Neuronal stem cell (in vitro differentiated cells): ENCODE measurements at regions not wholly inside any gene's neighbourhood (a gene's known extent, or its start where the extent isn't known, plus 50 kb on each side); places are given as distances from the start of the nearest gene placed in this dataset.
A peak's percentile ranks its signal among the peaks of the same experiment; 100 is the strongest.

ENCODE experiments used
- DNase-seq: peaks from one replicate; pipeline ENCODE4 v3.0.0-alpha.2; 2013; ENCODE audit warnings: low spot score
- H2AFZ ChIP-seq: one replicate; pipeline ENCODE4 v1.6.1; 2013; ENCODE audit warnings: mild to moderate bottlenecking, low read length, inconsistent platforms
- H2AK5ac ChIP-seq: 2 replicates; pipeline ENCODE4 v1.6.1; 2013; ENCODE audit warnings: low read depth, mild to moderate bottlenecking, inconsistent platforms, low read length, moderate library complexity, mixed read lengths
- H2BK120ac ChIP-seq: 2 replicates; pipeline ENCODE4 v1.6.1; 2013; ENCODE audit warnings: low read depth, mild to moderate bottlenecking, inconsistent platforms, low read length, moderate library complexity, mixed read lengths
- H2BK12ac ChIP-seq: one replicate; pipeline ENCODE4 v1.6.1; 2013; ENCODE audit warnings: low read length, inconsistent platforms
- H2BK15ac ChIP-seq: 2 replicates; pipeline ENCODE4 v1.6.1; 2013; ENCODE audit warnings: mild to moderate bottlenecking, low read length, inconsistent platforms, mixed read lengths
- H2BK5ac ChIP-seq: one replicate; pipeline ENCODE4 v1.6.1; 2013; ENCODE audit warnings: inconsistent platforms, mild to moderate bottlenecking, low read length, moderate library complexity
- H3K14ac ChIP-seq: one replicate; pipeline ENCODE4 v1.6.1; 2013; ENCODE audit warnings: low read length, inconsistent platforms
- H3K18ac ChIP-seq: 2 replicates; pipeline ENCODE4 v1.6.1; 2013; ENCODE audit warnings: low read length, inconsistent platforms
- H3K23ac ChIP-seq: 2 replicates; pipeline ENCODE4 v1.6.1; 2013; ENCODE audit warnings: low read depth, mild to moderate bottlenecking, mixed read lengths, low read length, inconsistent platforms; ENCODE audit not compliant: poor library complexity
- H3K27ac ChIP-seq: replicated peaks from 3 replicates; pipeline ENCODE4 v1.5.1; 2013; ENCODE audit warnings: low read length, inconsistent platforms
- H3K27me3 ChIP-seq, 3 experiments: 2 replicates each; pipeline ENCODE4 v1.6.1; 2013; ENCODE audit warnings: low read length in 3 of 3, mild to moderate bottlenecking in 2 of 3, inconsistent platforms in 1 of 3, low read depth in 1 of 3, mixed read lengths in 1 of 3, moderate library complexity in 1 of 3; ENCODE audit not compliant: control insufficient read depth in 3 of 3, insufficient read depth in 3 of 3
- H3K36me3 ChIP-seq, 2 donors: replicated peaks in 1 of 2; 2 replicates each; pipeline ENCODE4 v1.6.1; 2013; ENCODE audit warnings: low read length in 2 of 2; ENCODE audit not compliant: control insufficient read depth in 2 of 2, insufficient read depth in 2 of 2
- H3K4ac ChIP-seq: 2 replicates; pipeline ENCODE4 v1.6.1; 2013; ENCODE audit warnings: inconsistent platforms, mild to moderate bottlenecking, low read length, moderate library complexity
- H3K4me1 ChIP-seq, 2 donors: 1 replicate in 1 of 2; 2 replicates in 1 of 2; pipeline ENCODE4 v1.6.1; 2013; ENCODE audit warnings: low read length in 2 of 2, low read depth in 1 of 2; ENCODE audit not compliant: control insufficient read depth in 2 of 2, insufficient read depth in 1 of 2
- H3K4me2 ChIP-seq: one replicate; pipeline ENCODE4 v1.6.1; 2013; ENCODE audit warnings: mild to moderate bottlenecking, low read length, inconsistent platforms; ENCODE audit not compliant: insufficient read depth, poor library complexity, severe bottlenecking
- H3K4me3 ChIP-seq, 2 donors: 2 replicates each; pipeline ENCODE4 v1.5.1; 2013; ENCODE audit warnings: low read length in 2 of 2, mild to moderate bottlenecking in 2 of 2, inconsistent platforms in 1 of 2, moderate library complexity in 1 of 2
- H3K79me1 ChIP-seq: one replicate; pipeline ENCODE4 v1.6.1; 2013; ENCODE audit warnings: low read depth, mild to moderate bottlenecking, inconsistent platforms, low read length, moderate library complexity
- H3K9ac ChIP-seq: one replicate; pipeline ENCODE4 v1.6.1; 2013; ENCODE audit warnings: mild to moderate bottlenecking, low read depth, low read length, inconsistent platforms; ENCODE audit not compliant: poor library complexity
- H3K9me3 ChIP-seq, 2 donors: replicated peaks in 1 of 2; 2 replicates each; pipeline versions ENCODE3 to v1.6.1; 2013; ENCODE audit warnings: low read length in 2 of 2, mild to moderate bottlenecking in 2 of 2, inconsistent platforms in 1 of 2, low read depth in 1 of 2, mixed read lengths in 1 of 2, moderate library complexity in 1 of 2; ENCODE audit not compliant: control insufficient read depth in 2 of 2, insufficient read depth in 1 of 2
- H4K8ac ChIP-seq: one replicate; pipeline ENCODE4 v1.6.1; 2013; ENCODE audit warnings: low read depth, mild to moderate bottlenecking, inconsistent platforms, low read length, moderate library complexity
- H4K91ac ChIP-seq: one replicate; pipeline ENCODE4 v1.6.1; 2013; ENCODE audit warnings: low read length, low read depth, mild to moderate bottlenecking, inconsistent platforms; ENCODE audit not compliant: poor library complexity
- WGBS, 2 donors: extraction: QIAGEN DNeasy Blood & Tissue Kit; methylation state at CpG; one replicate each; pipeline ENCODE4 v1.1.7; 2013; ENCODE audit warnings: missing lambda C conversion rate in 2 of 2, mixed read lengths in 1 of 2; ENCODE audit not compliant: insufficient read length in 2 of 2, insufficient replicate concordance in 1 of 2; ENCODE audit errors: extremely low coverage in 2 of 2; 5-methylcytosine and 5-hydroxymethylcytosine counted together

DNA sequence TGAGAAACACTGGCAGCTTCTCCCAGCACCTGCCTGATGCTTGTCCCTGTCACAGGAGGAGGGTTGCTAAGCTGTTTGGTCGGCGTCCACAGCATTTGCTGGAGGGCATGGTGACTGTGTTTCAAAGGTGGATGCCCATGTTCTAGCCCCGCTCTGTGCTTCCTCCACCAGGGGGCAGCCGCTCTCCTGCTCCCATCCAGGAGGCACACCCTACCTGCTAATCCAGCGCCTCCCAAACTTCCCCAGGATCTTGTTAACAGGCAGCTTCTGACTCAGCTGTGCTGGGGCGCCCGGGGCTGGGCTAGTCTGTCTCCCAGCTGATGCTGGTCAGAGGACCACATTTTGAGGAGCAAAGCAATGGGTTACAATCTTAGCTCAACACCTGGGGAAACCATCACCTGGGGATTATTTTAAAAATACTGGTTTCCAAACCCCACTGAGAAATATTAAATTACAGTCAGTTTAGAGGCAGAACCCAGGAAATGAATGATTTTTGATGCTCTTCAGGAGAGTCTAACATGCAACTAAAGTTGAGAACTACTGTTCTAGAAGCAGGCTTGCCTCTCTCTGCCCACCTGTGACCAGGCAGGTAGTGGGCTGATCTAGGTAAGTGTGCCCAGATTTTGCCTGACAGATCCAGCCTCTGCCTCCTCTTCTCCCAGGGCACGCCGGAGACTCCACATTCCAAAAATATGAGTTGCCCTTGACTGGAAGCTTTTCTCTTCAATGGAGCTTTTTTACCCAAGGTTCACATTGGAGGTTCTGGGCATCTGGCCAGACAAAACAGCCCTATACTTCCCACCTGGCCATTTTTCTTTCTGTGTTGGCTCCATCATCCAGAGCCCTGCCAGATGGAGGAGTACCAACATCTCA lies 92.7 kb upstream of the GPR26 start:
- Histone ChIP-seq H4K91ac (no peak overlapping the region), H3K4me3 (no peak overlapping the region), H2AFZ (no peak overlapping the region), H3K14ac (no peak overlapping the region), H3K27me3 (peaks cover 0 to 3% (median 0%) of the 10 kb centered on the region in 3 experiments), H3K9ac (no peak overlapping the region), H3K4ac (no peak overlapping the region), H2BK5ac (no peak overlapping the region), H2BK15ac (no peak overlapping the region), H3K23ac (no peak overlapping the region), H2AK5ac (no peak overlapping the region), H2BK120ac (no peak overlapping the region), H3K27ac (no peak overlapping the region), H3K4me1 (peaks cover 0 to 3% of the 10 kb centered on the region in 2 donors), H4K8ac (no peak overlapping the region), H3K4me2 (no peak overlapping the region), H3K18ac (no peak overlapping the region), H3K9me3 (no peaks in the 10 kb centered on the region), H3K79me1 (no peaks in the 10 kb centered on the region), H2BK12ac (no peak overlapping the region), H3K36me3 (no peaks in the 10 kb centered on the region)
- WGBS, 2 donors, result no CpG with 5 or more reads among the region's 9 CpGs
- DNase-seq, result peak; percentile 44

DNA sequence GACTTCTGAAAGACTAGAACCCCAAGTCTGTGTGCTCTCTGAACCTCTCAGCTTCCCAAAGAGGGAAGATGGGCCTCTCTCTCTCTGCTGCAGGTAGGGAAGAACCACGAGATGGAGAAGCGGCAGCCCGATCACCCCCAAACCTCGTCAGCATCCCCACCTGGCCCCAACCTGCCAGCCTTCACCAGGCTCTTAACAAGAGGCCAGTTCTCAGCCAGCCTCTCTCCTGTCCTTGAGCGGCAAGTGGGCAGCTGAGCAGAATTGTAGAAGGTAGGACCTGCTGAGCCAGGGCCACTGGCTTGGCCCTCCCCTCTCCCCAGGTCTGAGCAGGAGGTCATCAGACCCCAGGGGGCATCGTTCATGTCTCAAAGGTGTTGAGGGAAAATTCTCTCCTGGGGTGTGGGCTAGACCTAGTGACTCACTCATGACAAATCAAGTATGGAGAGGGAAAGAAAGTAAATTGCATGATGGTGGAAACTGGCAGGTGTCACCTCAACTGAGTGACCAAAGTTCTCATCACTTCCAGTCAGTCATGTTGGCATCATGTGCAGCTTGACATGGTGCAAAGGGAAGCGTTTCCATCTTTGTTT lies 92.0 kb upstream of the GPR26 start:
- peaks cover 0 to 3% of the 10 kb centered on the region in 2 donors for H3K4me1 ChIP-seq
- H3K23ac ChIP-seq, result no peak overlapping the region
- H4K91ac ChIP-seq, result no peak overlapping the region
- H2BK15ac ChIP-seq, result no peak overlapping the region
- no peak for DNase-seq
- H3K9me3 ChIP-seq, result no peaks in the 10 kb centered on the region
- no CpG with 5 or more reads among the region's 7 CpGs for WGBS, 2 donors
- H3K36me3 ChIP-seq, result no peaks in the 10 kb centered on the region
- no peaks in the 10 kb centered on the region for H3K79me1 ChIP-seq
- H2AFZ ChIP-seq, result no peak overlapping the region
- no peak overlapping the region for H3K9ac ChIP-seq
- no peak overlapping the region for H3K27ac ChIP-seq
- H3K18ac ChIP-seq, result peak overlapping the region; percentile 44
- H2BK12ac ChIP-seq, result no peak overlapping the region
- H3K4ac ChIP-seq, result no peak overlapping the region
- peaks cover 0 to 3% (median 0%) of the 10 kb centered on the region in 3 experiments for H3K27me3 ChIP-seq
- no peak overlapping the region for H3K4me2 ChIP-seq
- no peak overlapping the region for H2BK5ac ChIP-seq
- no peak overlapping the region for H3K14ac ChIP-seq
- no peak overlapping the region for H4K8ac ChIP-seq
- no peak overlapping the region for H2AK5ac ChIP-seq
- H3K4me3 ChIP-seq, result no peak overlapping the region
- no peak overlapping the region for H2BK120ac ChIP-seq

DNA sequence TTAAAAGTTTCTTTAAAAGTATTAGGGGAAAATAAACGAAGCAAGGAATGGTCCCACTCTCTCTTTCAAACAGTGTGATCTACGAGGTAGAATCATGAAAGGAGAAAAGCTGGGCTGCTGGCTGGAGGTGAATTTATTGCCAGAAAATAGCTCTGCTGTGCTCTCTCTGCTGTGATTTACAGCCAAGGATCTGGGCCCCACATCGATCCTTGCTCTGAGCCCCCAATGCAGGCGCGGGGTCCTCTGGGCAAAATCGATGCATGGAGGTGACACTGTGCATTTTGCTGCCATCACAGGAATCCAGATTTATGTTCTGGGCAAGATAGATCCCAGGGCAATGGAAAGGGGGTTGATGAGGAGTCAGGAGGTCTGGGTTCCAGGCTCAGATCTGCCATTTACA lies 91.0 kb upstream of the GPR26 start:
- no peak overlapping the region for H3K4me3 ChIP-seq
- H3K14ac ChIP-seq, result no peak overlapping the region
- H3K23ac ChIP-seq, result no peak overlapping the region
- no peak overlapping the region for H4K91ac ChIP-seq
- no peak overlapping the region for H2AFZ ChIP-seq
- WGBS, 2 donors, result no CpG with 5 or more reads among the region's 6 CpGs
- no peak overlapping the region for H3K18ac ChIP-seq
- no peak overlapping the region for H3K9ac ChIP-seq
- H2BK12ac ChIP-seq, result no peak overlapping the region
- H3K4me2 ChIP-seq, result no peak overlapping the region
- no peak overlapping the region for H3K4ac ChIP-seq
- no peak for DNase-seq
- H2BK5ac ChIP-seq, result no peak overlapping the region
- H2AK5ac ChIP-seq, result no peak overlapping the region
- H4K8ac ChIP-seq, result no peak overlapping the region
- peaks cover 0 to 3% (median 0%) of the 10 kb centered on the region in 3 experiments for H3K27me3 ChIP-seq
- H3K9me3 ChIP-seq, result no peaks in the 10 kb centered on the region
- no peak overlapping the region for H3K27ac ChIP-seq
- no peaks in the 10 kb centered on the region for H3K4me1 ChIP-seq
- no peak overlapping the region for H2BK120ac ChIP-seq
- H3K36me3 ChIP-seq, result no peaks in the 10 kb centered on the region
- H2BK15ac ChIP-seq, result no peak overlapping the region
- no peaks in the 10 kb centered on the region for H3K79me1 ChIP-seq

- DNase-seq, result no peak
- H2BK120ac ChIP-seq, result no peak overlapping the region
- H3K9ac ChIP-seq, result no peak overlapping the region
- no peaks in the 10 kb centered on the region for H3K4me1 ChIP-seq
- no peak overlapping the region for H3K18ac ChIP-seq
- peak overlapping the region; percentile 29 for H2BK5ac ChIP-seq
- no peak overlapping the region for H4K91ac ChIP-seq
- H2AFZ ChIP-seq, result no peak overlapping the region
- peak overlapping the region; percentile 24 for H2AK5ac ChIP-seq
- WGBS, 2 donors, result no CpG with 5 or more reads among the region's 3 CpGs
- no peak overlapping the region for H3K4me3 ChIP-seq
- H3K23ac ChIP-seq, result no peak overlapping the region
- no peak overlapping the region for H3K27ac ChIP-seq
- no peak overlapping the region for H3K14ac ChIP-seq
- H2BK15ac ChIP-seq, result no peak overlapping the region
- no peak overlapping the region for H3K4me2 ChIP-seq
- no peaks in the 10 kb centered on the region for H3K27me3 ChIP-seq
- no peaks in the 10 kb centered on the region for H3K9me3 ChIP-seq
- no peak overlapping the region for H2BK12ac ChIP-seq
- no peak overlapping the region for H4K8ac ChIP-seq
- H3K36me3 ChIP-seq, result no peaks in the 10 kb centered on the region
- H3K4ac ChIP-seq, result no peak overlapping the region
- peaks cover 2% of the 10 kb centered on the region for H3K79me1 ChIP-seq
Observed at GRCh38 chr10:123576706-123577105, 89.4 kb upstream of the GPR26 start.
